ENCODE measurements at regions not wholly inside any gene's neighbourhood (a gene's known extent, or its start where the extent isn't known, plus 50 kb on each side); places are given as distances from the start of the nearest gene placed in this dataset.
"Not testable (repeated sequence)": the region's sequence is repeated elsewhere in the genome, so short reads cannot be mapped to it uniquely, and the experiment has no call there.

DNA sequence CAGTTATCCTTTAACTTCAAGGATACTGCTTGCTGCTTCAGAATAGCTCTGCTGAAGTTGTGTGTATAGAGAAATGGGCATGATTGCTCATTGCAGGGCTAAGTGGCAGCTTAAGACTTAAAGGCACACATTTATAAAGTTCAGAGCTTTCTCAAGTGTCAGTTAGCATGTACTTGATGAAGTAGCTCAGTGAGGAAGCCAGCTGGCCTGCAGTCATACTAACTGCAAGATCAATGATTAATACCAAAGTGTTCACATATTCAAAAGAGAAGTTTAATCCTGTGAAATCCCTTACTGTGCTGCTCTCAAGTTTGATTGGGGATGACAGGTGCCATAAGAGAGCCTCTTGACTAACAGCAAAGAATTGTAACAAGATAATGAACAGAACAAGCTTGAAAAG is 483.4 kb upstream of the NUDT12 start:
- Histone ChIP-seq H2AFZ (ENCODE audit: control insufficient read depth, low read length) (no peak overlapping the region), H3K27ac (ENCODE audit: control insufficient read depth, insufficient read depth, low read length) (no peak overlapping the region), H3K9me1 (ENCODE audit: control insufficient read depth, extremely low read depth, insufficient read depth, low read length) (no peaks in the 10 kb centered on the region), H3K4me3 (ENCODE audit: control insufficient read depth in 2 of 3, extremely low read depth in 1 of 3, insufficient read depth in 2 of 3, low read depth in 1 of 3, low read length in 3 of 3) (no peak overlapping the region), H3K9me3 (ENCODE audit: control insufficient read depth, low read depth, low read length) (no peaks in the 10 kb centered on the region), H3K9ac (ENCODE audit: control insufficient read depth, extremely low read depth, insufficient read depth, low read length) (no peak overlapping the region), H4K20me1 (ENCODE audit: control insufficient read depth, extremely low read depth, insufficient read depth, low read length) (no peaks in the 10 kb centered on the region), H3K4me1 (ENCODE audit: control insufficient read depth, extremely low read depth, insufficient read depth, low read length) (no peaks in the 10 kb centered on the region), H3K79me2 (ENCODE audit: control insufficient read depth, insufficient read depth, low read length) (no peaks in the 10 kb centered on the region), H3K27me3 (ENCODE audit: control insufficient read depth, extremely low read depth, insufficient read depth, low read length) (no peaks in the 10 kb centered on the region), H3K36me3 (ENCODE audit: control insufficient read depth in 2 of 2, extremely low read depth in 1 of 2, insufficient read depth in 2 of 2, low read length in 2 of 2) (no peaks in the 10 kb centered on the region), H3K4me2 (ENCODE audit: control insufficient read depth, extremely low read depth, insufficient read depth, low read depth, low read length) (no peak overlapping the region)
- DNase-seq (ENCODE audit: low read depth, low spot score) (no peak), FAIRE-seq (no peak)
- dilution Hi-C loops (cut with MboI; ENCODE audit: extremely low pct_ligation_motif_present, low sequenced_read_pairs): no loop called here
- no peak for TF ChIP-seq EZH2 (IDR thresholded peaks at IDR 0.05; ENCODE audit: low read length)
- TF ChIP-seq, protein P1, sequence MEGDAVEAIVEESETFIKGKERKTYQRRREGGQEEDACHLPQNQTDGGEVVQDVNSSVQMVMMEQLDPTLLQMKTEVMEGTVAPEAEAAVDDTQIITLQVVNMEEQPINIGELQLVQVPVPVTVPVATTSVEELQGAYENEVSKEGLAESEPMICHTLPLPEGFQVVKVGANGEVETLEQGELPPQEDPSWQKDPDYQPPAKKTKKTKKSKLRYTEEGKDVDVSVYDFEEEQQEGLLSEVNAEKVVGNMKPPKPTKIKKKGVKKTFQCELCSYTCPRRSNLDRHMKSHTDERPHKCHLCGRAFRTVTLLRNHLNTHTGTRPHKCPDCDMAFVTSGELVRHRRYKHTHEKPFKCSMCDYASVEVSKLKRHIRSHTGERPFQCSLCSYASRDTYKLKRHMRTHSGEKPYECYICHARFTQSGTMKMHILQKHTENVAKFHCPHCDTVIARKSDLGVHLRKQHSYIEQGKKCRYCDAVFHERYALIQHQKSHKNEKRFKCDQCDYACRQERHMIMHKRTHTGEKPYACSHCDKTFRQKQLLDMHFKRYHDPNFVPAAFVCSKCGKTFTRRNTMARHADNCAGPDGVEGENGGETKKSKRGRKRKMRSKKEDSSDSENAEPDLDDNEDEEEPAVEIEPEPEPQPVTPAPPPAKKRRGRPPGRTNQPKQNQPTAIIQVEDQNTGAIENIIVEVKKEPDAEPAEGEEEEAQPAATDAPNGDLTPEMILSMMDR (optimal IDR thresholded peaks at IDR 0.05 in 1 of 3, IDR thresholded peaks at IDR 0.05 in 1 of 3, conservative IDR thresholded peaks at IDR 0.05 in 1 of 3; ENCODE audit: extremely low read depth in 1 of 3, insufficient read depth in 2 of 3, low read length in 3 of 3): no peak

GRCh38 chr5:104039871-104040270 is 477.3 kb upstream of the NUDT12 start:
- H3K9ac ChIP-seq (ENCODE audit: control insufficient read depth, extremely low read depth, insufficient read depth, low read length); H3K4me3 ChIP-seq (ENCODE audit: control insufficient read depth in 2 of 3, extremely low read depth in 1 of 3, insufficient read depth in 2 of 3, low read depth in 1 of 3, low read length in 3 of 3); FAIRE-seq; H3K9me1 ChIP-seq (ENCODE audit: control insufficient read depth, extremely low read depth, insufficient read depth, low read length); H3K27me3 ChIP-seq (ENCODE audit: control insufficient read depth, extremely low read depth, insufficient read depth, low read length); H3K79me2 ChIP-seq (ENCODE audit: control insufficient read depth, insufficient read depth, low read length); H2AFZ ChIP-seq (ENCODE audit: control insufficient read depth, low read length); dilution Hi-C loops (cut with MboI; ENCODE audit: extremely low pct_ligation_motif_present, low sequenced_read_pairs); H3K4me1 ChIP-seq (ENCODE audit: control insufficient read depth, extremely low read depth, insufficient read depth, low read length); H3K9me3 ChIP-seq (ENCODE audit: control insufficient read depth, low read depth, low read length); DNase-seq (ENCODE audit: low read depth, low spot score); H3K36me3 ChIP-seq (ENCODE audit: control insufficient read depth in 2 of 2, extremely low read depth in 1 of 2, insufficient read depth in 2 of 2, low read length in 2 of 2); H3K27ac ChIP-seq (ENCODE audit: control insufficient read depth, insufficient read depth, low read length); H4K20me1 ChIP-seq (ENCODE audit: control insufficient read depth, extremely low read depth, insufficient read depth, low read length); H3K4me2 ChIP-seq (ENCODE audit: control insufficient read depth, extremely low read depth, insufficient read depth, low read depth, low read length): not testable (repeated sequence)

DNA sequence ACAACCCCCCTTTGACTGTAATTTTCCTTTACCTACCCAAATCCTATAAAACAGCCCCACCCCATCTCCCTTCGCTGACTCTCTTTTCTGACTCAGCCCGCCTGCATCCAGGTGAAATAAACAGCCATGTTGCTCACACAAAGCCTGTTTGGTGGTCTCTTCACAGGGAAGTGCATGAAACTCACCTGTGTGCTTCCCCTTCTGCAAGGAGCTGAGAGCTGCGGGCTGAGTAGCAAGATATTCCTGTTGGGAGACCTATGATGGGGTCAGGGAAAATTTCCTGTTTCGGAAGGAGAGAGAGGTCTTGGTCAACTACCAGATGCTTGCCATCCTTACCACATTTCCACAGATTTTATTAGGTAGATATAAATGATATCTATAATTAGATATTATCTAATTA is 474.5 kb upstream of the NUDT12 start:
- DNase-seq (ENCODE audit: low read depth, low spot score); H3K27me3 ChIP-seq (ENCODE audit: control insufficient read depth, extremely low read depth, insufficient read depth, low read length); H3K79me2 ChIP-seq (ENCODE audit: control insufficient read depth, insufficient read depth, low read length); H3K27ac ChIP-seq (ENCODE audit: control insufficient read depth, insufficient read depth, low read length); H3K9ac ChIP-seq (ENCODE audit: control insufficient read depth, extremely low read depth, insufficient read depth, low read length); H2AFZ ChIP-seq (ENCODE audit: control insufficient read depth, low read length); H3K36me3 ChIP-seq (ENCODE audit: control insufficient read depth in 2 of 2, extremely low read depth in 1 of 2, insufficient read depth in 2 of 2, low read length in 2 of 2); H3K9me3 ChIP-seq (ENCODE audit: control insufficient read depth, low read depth, low read length); H4K20me1 ChIP-seq (ENCODE audit: control insufficient read depth, extremely low read depth, insufficient read depth, low read length); H3K4me3 ChIP-seq (ENCODE audit: control insufficient read depth in 2 of 3, extremely low read depth in 1 of 3, insufficient read depth in 2 of 3, low read depth in 1 of 3, low read length in 3 of 3); H3K9me1 ChIP-seq (ENCODE audit: control insufficient read depth, extremely low read depth, insufficient read depth, low read length); dilution Hi-C loops (cut with MboI; ENCODE audit: extremely low pct_ligation_motif_present, low sequenced_read_pairs); H3K4me2 ChIP-seq (ENCODE audit: control insufficient read depth, extremely low read depth, insufficient read depth, low read depth, low read length); FAIRE-seq; H3K4me1 ChIP-seq (ENCODE audit: control insufficient read depth, extremely low read depth, insufficient read depth, low read length): not testable (repeated sequence)

DNA sequence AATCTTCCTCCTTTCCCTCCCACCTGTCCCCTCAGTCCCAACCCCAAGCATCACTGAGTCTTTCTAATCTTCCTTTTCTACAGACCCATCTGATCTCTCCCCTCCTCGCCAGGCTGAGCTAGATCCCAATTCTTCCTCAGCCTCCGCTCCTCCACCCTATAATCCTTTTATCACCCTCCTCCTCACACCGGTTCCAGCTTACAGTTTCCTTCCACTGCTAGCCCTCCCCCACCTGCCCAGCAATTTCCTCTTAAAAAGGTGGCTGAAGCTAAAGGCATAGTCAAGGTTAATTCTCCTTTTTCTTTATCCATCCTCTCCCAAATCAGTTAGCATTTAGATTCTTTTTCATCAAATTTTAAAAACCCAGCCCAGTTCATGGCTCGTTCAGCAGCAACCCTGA is 470.6 kb upstream of the NUDT12 start:
- H3K9me3 ChIP-seq (ENCODE audit: control insufficient read depth, low read depth, low read length); H3K9ac ChIP-seq (ENCODE audit: control insufficient read depth, extremely low read depth, insufficient read depth, low read length); H2AFZ ChIP-seq (ENCODE audit: control insufficient read depth, low read length); H3K4me3 ChIP-seq (ENCODE audit: control insufficient read depth in 2 of 3, extremely low read depth in 1 of 3, insufficient read depth in 2 of 3, low read depth in 1 of 3, low read length in 3 of 3); H3K27ac ChIP-seq (ENCODE audit: control insufficient read depth, insufficient read depth, low read length); H3K36me3 ChIP-seq (ENCODE audit: control insufficient read depth in 2 of 2, extremely low read depth in 1 of 2, insufficient read depth in 2 of 2, low read length in 2 of 2); dilution Hi-C loops (cut with MboI; ENCODE audit: extremely low pct_ligation_motif_present, low sequenced_read_pairs); H3K9me1 ChIP-seq (ENCODE audit: control insufficient read depth, extremely low read depth, insufficient read depth, low read length); H4K20me1 ChIP-seq (ENCODE audit: control insufficient read depth, extremely low read depth, insufficient read depth, low read length); H3K79me2 ChIP-seq (ENCODE audit: control insufficient read depth, insufficient read depth, low read length); H3K27me3 ChIP-seq (ENCODE audit: control insufficient read depth, extremely low read depth, insufficient read depth, low read length); H3K4me1 ChIP-seq (ENCODE audit: control insufficient read depth, extremely low read depth, insufficient read depth, low read length); H3K4me2 ChIP-seq (ENCODE audit: control insufficient read depth, extremely low read depth, insufficient read depth, low read depth, low read length); DNase-seq (ENCODE audit: low read depth, low spot score); FAIRE-seq: not testable (repeated sequence)
